Prostate gland (tissue), 2 donors: ENCODE measurements at regions not wholly inside any gene's neighbourhood (a gene's known extent, or its start where the extent isn't known, plus 50 kb on each side); places are given as distances from the start of the nearest gene placed in this dataset.

ENCODE experiments used
- CTCF ChIP-seq, 4 experiments: fragments of 200-600 bp in 2 of 4; fragments of 450-650 bp in 2 of 4; sonication (generic) in 2 of 4; IDR thresholded peaks; 1 replicate in 3 of 4; 2 replicates in 1 of 4; pipeline ENCODE4 v1.5.1; 2016 to 2019; ENCODE audit warnings: antibody characterized with exemption in 4 of 4, mild to moderate bottlenecking in 2 of 4, moderate library complexity in 2 of 4
- POLR2A ChIP-seq: fragments of 450-650 bp; IDR thresholded peaks from one replicate; pipeline ENCODE4 v1.6.1; 2016; ENCODE audit warnings: antibody characterized with exemption, mild to moderate bottlenecking
- POLR2AphosphoS5 ChIP-seq: sonication (generic); formaldehyde crosslinking; IDR thresholded peaks from one replicate; pipeline ENCODE4 v1.6.1; 2017; ENCODE audit warnings: antibody characterized with exemption

GRCh38 chr1:147388969-147389368 is 146.5 kb downstream of the CHD1L start:
- TF ChIP-seq POLR2A = no peak
- TF ChIP-seq CTCF (IDR thresholded peaks at IDR 0.05) = no peak
- TF ChIP-seq POLR2AphosphoS5 = no peak
